ENCODE measurements at regions not wholly inside any gene's neighbourhood (a gene's known extent, or its start where the extent isn't known, plus 50 kb on each side); places are given as distances from the start of the nearest gene placed in this dataset.

DNA sequence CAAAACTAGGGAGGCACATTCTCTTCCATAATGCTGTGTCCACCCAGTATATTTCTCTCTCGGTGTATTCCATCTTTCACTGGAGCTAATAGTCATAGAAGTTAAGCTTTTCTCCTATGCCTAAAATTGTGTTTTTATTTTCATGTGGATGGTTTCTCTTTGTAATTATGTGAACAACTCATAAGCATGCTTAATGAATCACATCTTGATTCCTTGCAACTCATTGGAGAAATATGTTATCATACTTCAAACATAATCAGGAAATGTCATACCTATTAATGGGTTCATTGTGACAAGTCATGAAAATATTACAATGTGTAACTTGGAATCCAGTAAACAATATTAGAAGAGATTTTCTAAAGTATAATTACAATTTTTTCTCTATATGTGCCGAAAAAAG is 186.3 kb downstream of the SLC7A11 start:
- H3K27ac ChIP-seq (ENCODE audit: low read length): no peak overlapping the region
- no peaks in the 10 kb centered on the region for H3K79me2 ChIP-seq (replicated peaks; ENCODE audit: insufficient read depth, low read length)
- TF ChIP-seq MXI1 (conservative IDR thresholded peaks at IDR 0.05; ENCODE audit: poor library complexity, severe bottlenecking) (no peak), TAF1 (IDR thresholded peaks at IDR 0.05; ENCODE audit: low read depth) (no peak), SMC3 (conservative IDR thresholded peaks at IDR 0.05; ENCODE audit: poor library complexity) (no peak), EZH2 (IDR thresholded peaks at IDR 0.05; ENCODE audit: borderline replicate concordance, insufficient read depth, low read length, poor library complexity, severe bottlenecking) (no peak), POLR2AphosphoS5 (IDR thresholded peaks at IDR 0.05) (no peak), EP300 (conservative IDR thresholded peaks at IDR 0.05; ENCODE audit: poor library complexity, severe bottlenecking) (no peak), RAD21 (conservative IDR thresholded peaks at IDR 0.05) (no peak)
- TF ChIP-seq, protein P1, sequence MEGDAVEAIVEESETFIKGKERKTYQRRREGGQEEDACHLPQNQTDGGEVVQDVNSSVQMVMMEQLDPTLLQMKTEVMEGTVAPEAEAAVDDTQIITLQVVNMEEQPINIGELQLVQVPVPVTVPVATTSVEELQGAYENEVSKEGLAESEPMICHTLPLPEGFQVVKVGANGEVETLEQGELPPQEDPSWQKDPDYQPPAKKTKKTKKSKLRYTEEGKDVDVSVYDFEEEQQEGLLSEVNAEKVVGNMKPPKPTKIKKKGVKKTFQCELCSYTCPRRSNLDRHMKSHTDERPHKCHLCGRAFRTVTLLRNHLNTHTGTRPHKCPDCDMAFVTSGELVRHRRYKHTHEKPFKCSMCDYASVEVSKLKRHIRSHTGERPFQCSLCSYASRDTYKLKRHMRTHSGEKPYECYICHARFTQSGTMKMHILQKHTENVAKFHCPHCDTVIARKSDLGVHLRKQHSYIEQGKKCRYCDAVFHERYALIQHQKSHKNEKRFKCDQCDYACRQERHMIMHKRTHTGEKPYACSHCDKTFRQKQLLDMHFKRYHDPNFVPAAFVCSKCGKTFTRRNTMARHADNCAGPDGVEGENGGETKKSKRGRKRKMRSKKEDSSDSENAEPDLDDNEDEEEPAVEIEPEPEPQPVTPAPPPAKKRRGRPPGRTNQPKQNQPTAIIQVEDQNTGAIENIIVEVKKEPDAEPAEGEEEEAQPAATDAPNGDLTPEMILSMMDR (IDR thresholded peaks at IDR 0.05; ENCODE audit: poor library complexity, severe bottlenecking): no peak
- TF ChIP-seq, protein P2, sequence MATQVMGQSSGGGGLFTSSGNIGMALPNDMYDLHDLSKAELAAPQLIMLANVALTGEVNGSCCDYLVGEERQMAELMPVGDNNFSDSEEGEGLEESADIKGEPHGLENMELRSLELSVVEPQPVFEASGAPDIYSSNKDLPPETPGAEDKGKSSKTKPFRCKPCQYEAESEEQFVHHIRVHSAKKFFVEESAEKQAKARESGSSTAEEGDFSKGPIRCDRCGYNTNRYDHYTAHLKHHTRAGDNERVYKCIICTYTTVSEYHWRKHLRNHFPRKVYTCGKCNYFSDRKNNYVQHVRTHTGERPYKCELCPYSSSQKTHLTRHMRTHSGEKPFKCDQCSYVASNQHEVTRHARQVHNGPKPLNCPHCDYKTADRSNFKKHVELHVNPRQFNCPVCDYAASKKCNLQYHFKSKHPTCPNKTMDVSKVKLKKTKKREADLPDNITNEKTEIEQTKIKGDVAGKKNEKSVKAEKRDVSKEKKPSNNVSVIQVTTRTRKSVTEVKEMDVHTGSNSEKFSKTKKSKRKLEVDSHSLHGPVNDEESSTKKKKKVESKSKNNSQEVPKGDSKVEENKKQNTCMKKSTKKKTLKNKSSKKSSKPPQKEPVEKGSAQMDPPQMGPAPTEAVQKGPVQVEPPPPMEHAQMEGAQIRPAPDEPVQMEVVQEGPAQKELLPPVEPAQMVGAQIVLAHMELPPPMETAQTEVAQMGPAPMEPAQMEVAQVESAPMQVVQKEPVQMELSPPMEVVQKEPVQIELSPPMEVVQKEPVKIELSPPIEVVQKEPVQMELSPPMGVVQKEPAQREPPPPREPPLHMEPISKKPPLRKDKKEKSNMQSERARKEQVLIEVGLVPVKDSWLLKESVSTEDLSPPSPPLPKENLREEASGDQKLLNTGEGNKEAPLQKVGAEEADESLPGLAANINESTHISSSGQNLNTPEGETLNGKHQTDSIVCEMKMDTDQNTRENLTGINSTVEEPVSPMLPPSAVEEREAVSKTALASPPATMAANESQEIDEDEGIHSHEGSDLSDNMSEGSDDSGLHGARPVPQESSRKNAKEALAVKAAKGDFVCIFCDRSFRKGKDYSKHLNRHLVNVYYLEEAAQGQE (IDR thresholded peaks at IDR 0.05; ENCODE audit: borderline replicate concordance): no peak
- no peak overlapping the region for H3K4me3 ChIP-seq (ENCODE audit: low read length)
- H3K4me2 ChIP-seq (ENCODE audit: low read length): no peak overlapping the region
- no peak overlapping the region for H2AFZ ChIP-seq (ENCODE audit: low read depth, low read length)
- H3K27me3 ChIP-seq (ENCODE audit: insufficient read depth, low read depth, low read length): no peaks in the 10 kb centered on the region
- H4K20me1 ChIP-seq (ENCODE audit: insufficient read depth): no peaks in the 10 kb centered on the region
- H3K9me3 ChIP-seq (ENCODE audit: low read length): no peaks in the 10 kb centered on the region
- H3K9me2 ChIP-seq (ENCODE audit: insufficient read depth, low read length): no peaks in the 10 kb centered on the region
- no peaks in the 10 kb centered on the region for H3K36me3 ChIP-seq (ENCODE audit: insufficient read depth, low read length)
- H3K9ac ChIP-seq (ENCODE audit: low read length): no peak overlapping the region
- H3F3A ChIP-seq (ENCODE audit: insufficient read depth, low read length, poor library complexity, severe bottlenecking): no peaks in the 10 kb centered on the region

DNA sequence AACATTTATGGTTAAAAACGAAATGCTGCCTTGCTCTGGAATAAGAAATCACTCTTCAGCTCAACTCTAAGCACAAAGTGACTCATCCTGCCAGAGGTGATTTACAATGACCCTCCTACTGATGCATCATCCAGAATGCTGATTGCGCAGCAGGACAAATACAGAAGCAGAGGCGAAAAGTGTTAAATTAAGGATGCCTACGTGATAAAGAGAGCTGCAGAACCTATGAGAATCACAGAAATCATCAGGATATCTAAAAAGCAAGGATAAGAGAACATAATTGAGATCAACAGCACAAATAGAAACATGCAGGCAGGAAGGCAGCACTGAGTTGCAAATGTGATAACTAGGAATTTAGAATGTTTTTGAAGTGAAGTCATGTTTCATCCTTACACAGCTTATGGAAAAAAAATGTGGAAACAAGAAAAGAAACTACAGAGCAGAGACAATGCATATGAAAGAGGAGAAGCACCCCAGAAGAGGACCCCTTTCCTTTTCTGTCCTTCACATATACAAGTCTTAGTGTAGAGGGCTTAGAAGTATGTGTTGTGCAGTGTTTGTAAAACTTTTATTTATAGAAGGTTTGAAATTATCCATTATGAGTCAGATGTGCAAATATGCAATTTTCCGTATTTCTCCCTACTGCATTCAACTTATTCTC is 188.4 kb downstream of the SLC7A11 start:
- Histone ChIP-seq H3K4me3 (ENCODE audit: low read length) (no peak overlapping the region), H3K27me3 (ENCODE audit: insufficient read depth, low read depth, low read length) (no peaks in the 10 kb centered on the region), H3K9me2 (ENCODE audit: insufficient read depth, low read length) (no peaks in the 10 kb centered on the region), H3K9me3 (ENCODE audit: low read length) (no peaks in the 10 kb centered on the region), H3K4me2 (ENCODE audit: low read length) (no peak overlapping the region), H4K20me1 (ENCODE audit: insufficient read depth) (no peaks in the 10 kb centered on the region), H2AFZ (ENCODE audit: low read depth, low read length) (no peak overlapping the region), H3K27ac (ENCODE audit: low read length) (no peak overlapping the region), H3F3A (ENCODE audit: insufficient read depth, low read length, poor library complexity, severe bottlenecking) (no peaks in the 10 kb centered on the region), H3K9ac (ENCODE audit: low read length) (no peak overlapping the region), H3K79me2 (replicated peaks; ENCODE audit: insufficient read depth, low read length) (no peaks in the 10 kb centered on the region), H3K36me3 (ENCODE audit: insufficient read depth, low read length) (no peaks in the 10 kb centered on the region)
- TF ChIP-seq MXI1 (conservative IDR thresholded peaks at IDR 0.05; ENCODE audit: poor library complexity, severe bottlenecking): no peak
- TF ChIP-seq, protein P1 (IDR thresholded peaks at IDR 0.05; ENCODE audit: poor library complexity, severe bottlenecking): no peak
- TF ChIP-seq, protein P2 (IDR thresholded peaks at IDR 0.05; ENCODE audit: borderline replicate concordance): no peak
- TF ChIP-seq TAF1 (IDR thresholded peaks at IDR 0.05; ENCODE audit: low read depth): no peak
- no peak for TF ChIP-seq POLR2AphosphoS5 (IDR thresholded peaks at IDR 0.05)
- no peak for TF ChIP-seq EP300 (conservative IDR thresholded peaks at IDR 0.05; ENCODE audit: poor library complexity, severe bottlenecking)
- TF ChIP-seq RAD21 (conservative IDR thresholded peaks at IDR 0.05): no peak
- no peak for TF ChIP-seq EZH2 (IDR thresholded peaks at IDR 0.05; ENCODE audit: borderline replicate concordance, insufficient read depth, low read length, poor library complexity, severe bottlenecking)
- TF ChIP-seq SMC3 (conservative IDR thresholded peaks at IDR 0.05; ENCODE audit: poor library complexity): no peak
